DMS153 (cell line): ENCODE measurements at regions not wholly inside any gene's neighbourhood (a gene's known extent, or its start where the extent isn't known, plus 50 kb on each side); places are given as distances from the start of the nearest gene placed in this dataset.
A peak's percentile ranks its signal among the peaks of the same experiment; 100 is the strongest.

Experiments
- DNase-seq: peaks from one replicate; lab custom pipeline; 2025; lab: John Stamatoyannopoulos, UW

GRCh38 chr6:6891949-6892461 is 215.8 kb upstream of the RREB1 start:
- DNase-seq, result peak; percentile 20

GRCh38 chr6:6892744-6893583 is 214.8 kb upstream of the RREB1 start:
- DNase-seq, result no peak

- no peak for DNase-seq
Observed at GRCh38 chr6:6893701-6894100, 214.1 kb upstream of the RREB1 start.

GRCh38 chr6:6895929-6896328 is 211.8 kb upstream of the RREB1 start:
- no peak for DNase-seq

- no peak for DNase-seq
Observed at GRCh38 chr6:6897140-6897539, 210.6 kb upstream of the RREB1 start.

GRCh38 chr6:6900569-6901204 is 207.1 kb upstream of the RREB1 start:
- no peak for DNase-seq

GRCh38 chr6:6901205-6901719 is 206.5 kb upstream of the RREB1 start:
- DNase-seq, result no peak

GRCh38 chr6:6901945-6902344 is 205.8 kb upstream of the RREB1 start:
- no peak for DNase-seq

- DNase-seq, result no peak
Observed at GRCh38 chr6:6905961-6906518, 201.7 kb upstream of the RREB1 start.

GRCh38 chr6:6906570-6907213 is 201.1 kb upstream of the RREB1 start:
- no peak for DNase-seq

GRCh38 chr6:6907286-6907685 is 200.5 kb upstream of the RREB1 start:
- DNase-seq, result no peak

GRCh38 chr6:6908121-6908520 is 199.6 kb upstream of the RREB1 start:
- no peak for DNase-seq

GRCh38 chr6:6909111-6909510 is 198.7 kb upstream of the RREB1 start:
- DNase-seq, result no peak

GRCh38 chr6:6910734-6911295 is 196.9 kb upstream of the RREB1 start:
- DNase-seq, result no peak

- no peak for DNase-seq
Observed at GRCh38 chr6:6911391-6911790, 196.4 kb upstream of the RREB1 start.

GRCh38 chr6:6912817-6913744 is 194.7 kb upstream of the RREB1 start:
- DNase-seq, result no peak

- no peak for DNase-seq
Observed at GRCh38 chr6:6915219-6915618, 192.5 kb upstream of the RREB1 start.

- DNase-seq, result no peak
Observed at GRCh38 chr6:6915813-6916547, 191.8 kb upstream of the RREB1 start.

- no peak for DNase-seq
Observed at GRCh38 chr6:6916598-6916997, 191.2 kb upstream of the RREB1 start.
